NCI-H1694 treated with DMSO at 0.1 percent for 48 hours (cell line): ENCODE measurements at regions not wholly inside any gene's neighbourhood (a gene's known extent, or its start where the extent isn't known, plus 50 kb on each side); places are given as distances from the start of the nearest gene placed in this dataset.
A peak's percentile ranks its signal among the peaks of the same experiment; 100 is the strongest.
"Not testable (repeated sequence)": the region's sequence is repeated elsewhere in the genome, so short reads cannot be mapped to it uniquely, and the experiment has no call there.

Experiments
- DNase-seq: peaks from one replicate; lab custom pipeline; 2025; lab: John Stamatoyannopoulos, UW

- no peak for DNase-seq
Measured at GRCh38 chr6:92716638-92717037, 702.7 kb downstream of the EPHA7 start.

- no peak for DNase-seq
Measured at GRCh38 chr6:92715991-92716390, 703.4 kb downstream of the EPHA7 start.

- no peak for DNase-seq
Measured at GRCh38 chr6:92714346-92714745, 705.0 kb downstream of the EPHA7 start.

GRCh38 chr6:92710048-92710447 is 709.3 kb downstream of the EPHA7 start:
- DNase-seq, result no peak

- DNase-seq, result no peak
Measured at GRCh38 chr6:92708945-92709344, 710.4 kb downstream of the EPHA7 start.

- DNase-seq, result no peak
Measured at GRCh38 chr6:92708270-92708669, 711.1 kb downstream of the EPHA7 start.

- DNase-seq, result no peak
Measured at GRCh38 chr6:92706976-92707375, 712.4 kb downstream of the EPHA7 start.

- DNase-seq, result no peak
Measured at GRCh38 chr6:92701425-92702096, 717.8 kb downstream of the EPHA7 start.

- DNase-seq, result no peak
Measured at GRCh38 chr6:92700411-92700810, 718.9 kb downstream of the EPHA7 start.

- DNase-seq, result no peak
Measured at GRCh38 chr6:92690997-92691599, 728.3 kb downstream of the EPHA7 start.

GRCh38 chr6:92688342-92688741 is 731.0 kb downstream of the EPHA7 start:
- DNase-seq, result no peak

- no peak for DNase-seq
Measured at GRCh38 chr6:92687278-92687677, 732.1 kb downstream of the EPHA7 start.

GRCh38 chr6:92684386-92684785 is 735.0 kb downstream of the EPHA7 start:
- no peak for DNase-seq

GRCh38 chr6:92683748-92684147 is 735.6 kb downstream of the EPHA7 start:
- DNase-seq, result no peak

- no peak for DNase-seq
Measured at GRCh38 chr6:92682516-92683398, 736.6 kb downstream of the EPHA7 start.

GRCh38 chr6:92681401-92681800 is 738.0 kb downstream of the EPHA7 start:
- DNase-seq, result no peak

GRCh38 chr6:92671462-92671861 is 747.9 kb downstream of the EPHA7 start:
- DNase-seq, result not testable (repeated sequence)

- no peak for DNase-seq
Measured at GRCh38 chr6:92667843-92668242, 751.5 kb downstream of the EPHA7 start.

GRCh38 chr6:92648364-92649086 is 770.8 kb downstream of the EPHA7 start:
- DNase-seq, result peak; percentile 45

- no peak for DNase-seq
Measured at GRCh38 chr6:92647630-92648029, 771.7 kb downstream of the EPHA7 start.

GRCh38 chr6:92644104-92644791 is 775.1 kb downstream of the EPHA7 start:
- DNase-seq, result not testable (repeated sequence)
